ENCODE measurements at regions not wholly inside any gene's neighbourhood (a gene's known extent, or its start where the extent isn't known, plus 50 kb on each side); places are given as distances from the start of the nearest gene placed in this dataset.

GRCh38 chr4:54542540-54543041, 115.2 kb upstream of the KIT start:
- POLR2A ChIA-PET: no interaction called here
- Mint-ChIP-seq H3K9me3 (no peaks in the 10 kb centered on the region), H3K4me3 (no peak overlapping the region), H3K36me3 (no peaks in the 10 kb centered on the region), H3K4me1 (peaks cover 0 to 4% (median 0%) of the 10 kb centered on the region in 3 donors), H3K27ac (no peak overlapping the region), H3K27me3 (peaks cover 9 to 16% of the 10 kb centered on the region in 2 donors)
- Histone ChIP-seq H3K27ac (ENCODE audit: low read length) (no peak overlapping the region), H3K36me3 (ENCODE audit: control insufficient read depth in 2 of 2, extremely low read depth in 1 of 2, insufficient read depth in 1 of 2, low read length in 1 of 2) (no peaks in the 10 kb centered on the region), H3K9me3 (no peaks in the 10 kb centered on the region), H3K4me1 (ENCODE audit: control insufficient read depth in 1 of 2, extremely low read depth in 1 of 2, insufficient read depth in 2 of 2, low read length in 2 of 2) (peaks cover 0 to 4% of the 10 kb centered on the region in 2 experiments), H3K27me3 (replicated peaks in 1 of 2; ENCODE audit: control insufficient read depth in 2 of 2, extremely low read depth in 1 of 2, insufficient read depth in 2 of 2, low read length in 1 of 2) (peaks cover 0 to 9% of the 10 kb centered on the region in 2 experiments), H3K4me3 (ENCODE audit: control insufficient read depth in 1 of 2, extremely low read depth in 1 of 2, low read length in 1 of 2) (no peak overlapping the region)
- WGBS (ENCODE audit: insufficient coverage): no CpG with 5 or more reads among the region's 6 CpGs
- no peak for DNase-seq
- ATAC-seq (replicated peaks in 1 of 4): no peak
- CTCF ChIA-PET: interaction anchor here in 1 of 2 donors (0.7 kb wide), 1 partner anchor 32 kb away, joined by 5 read pairs; no protein-coding TSS in a partner anchor

- Histone ChIP-seq H3K27me3 (replicated peaks in 1 of 2; ENCODE audit: control insufficient read depth in 2 of 2, extremely low read depth in 1 of 2, insufficient read depth in 2 of 2, low read length in 1 of 2) (peaks cover 0 to 7% of the 10 kb centered on the region in 2 experiments), H3K36me3 (ENCODE audit: control insufficient read depth in 2 of 2, extremely low read depth in 1 of 2, insufficient read depth in 1 of 2, low read length in 1 of 2) (no peaks in the 10 kb centered on the region), H3K4me3 (ENCODE audit: control insufficient read depth in 1 of 2, extremely low read depth in 1 of 2, low read length in 1 of 2) (no peak overlapping the region), H3K4me1 (ENCODE audit: control insufficient read depth in 1 of 2, extremely low read depth in 1 of 2, insufficient read depth in 2 of 2, low read length in 2 of 2) (peaks cover 0 to 4% of the 10 kb centered on the region in 2 experiments), H3K27ac (ENCODE audit: low read length) (no peak overlapping the region), H3K9me3 (no peaks in the 10 kb centered on the region)
- POLR2A ChIA-PET: no interaction called here
- ATAC-seq (replicated peaks in 1 of 4) (no peak), DNase-seq (no peak)
- H3K36me3 Mint-ChIP-seq: no peaks in the 10 kb centered on the region
- CTCF ChIA-PET: interaction anchor here in 1 of 2 donors (0.7 kb wide), 1 partner anchor 31 kb away, joined by 5 read pairs; no protein-coding TSS in a partner anchor
- H3K27ac Mint-ChIP-seq: no peak overlapping the region
- no peak overlapping the region for H3K4me3 Mint-ChIP-seq
- H3K27me3 Mint-ChIP-seq: peaks cover 8 to 16% of the 10 kb centered on the region in 2 donors
- 100% methylated on average over 1 of the region's 3 CpGs for WGBS (ENCODE audit: insufficient coverage)
- H3K9me3 Mint-ChIP-seq: no peaks in the 10 kb centered on the region
- H3K4me1 Mint-ChIP-seq: peaks cover 0 to 4% (median 0%) of the 10 kb centered on the region in 3 donors
These were observed 114.5 kb upstream of the KIT start for GRCh38 chr4:54543088-54543795.

DNA sequence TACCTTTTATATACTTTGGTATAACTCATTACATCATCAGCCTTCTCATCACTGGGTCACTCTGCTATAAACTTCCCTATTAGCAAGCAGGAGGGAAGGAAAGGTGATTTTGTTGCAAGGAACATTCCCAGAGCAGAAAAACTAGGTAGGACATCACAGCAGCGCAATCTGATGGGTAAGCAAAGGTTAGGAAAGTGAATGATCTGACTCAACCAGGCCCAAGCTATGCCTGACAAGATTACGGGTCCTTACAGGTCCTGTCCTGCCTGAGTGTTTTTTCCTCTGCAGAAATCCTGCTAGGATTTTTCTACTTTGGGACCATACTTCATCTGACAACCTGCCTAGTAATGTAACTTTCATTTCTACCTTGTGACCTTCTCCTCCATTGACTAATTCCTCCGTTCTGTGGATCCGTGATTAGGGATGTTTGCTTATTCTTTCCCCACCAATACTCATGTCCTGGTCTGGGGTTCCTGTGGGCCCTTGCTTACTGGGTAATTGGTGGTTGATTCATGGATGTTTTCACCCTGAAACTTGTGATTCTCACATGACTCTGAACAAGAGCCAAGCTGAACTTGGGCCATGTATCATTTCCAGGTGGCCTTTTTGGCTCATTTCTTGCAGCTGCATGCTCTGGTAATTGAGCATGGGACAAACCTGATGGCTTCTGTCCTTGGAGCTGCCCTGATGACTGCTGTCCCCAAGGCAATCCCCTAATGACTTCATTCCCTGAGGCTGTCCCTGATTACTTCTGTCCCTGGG, 111.9 kb upstream of the KIT start:
- no peak for DNase-seq
- Mint-ChIP-seq H3K9me3 (no peaks in the 10 kb centered on the region), H3K27me3 (peaks cover 3 to 9% of the 10 kb centered on the region in 2 donors), H3K4me3 (no peak overlapping the region), H3K36me3 (no peaks in the 10 kb centered on the region), H3K4me1 (no peaks in the 10 kb centered on the region), H3K27ac (no peak overlapping the region)
- no peak overlapping the region for H3K4me3 ChIP-seq (ENCODE audit: control insufficient read depth in 1 of 2, extremely low read depth in 1 of 2, low read length in 1 of 2)
- 70% methylated on average over 2 of the region's 4 CpGs for WGBS (ENCODE audit: insufficient coverage)
- no peaks in the 10 kb centered on the region for H3K4me1 ChIP-seq (ENCODE audit: control insufficient read depth in 1 of 2, extremely low read depth in 1 of 2, insufficient read depth in 2 of 2, low read length in 2 of 2)
- no peaks in the 10 kb centered on the region for H3K9me3 ChIP-seq
- no peaks in the 10 kb centered on the region for H3K27me3 ChIP-seq (replicated peaks in 1 of 2; ENCODE audit: control insufficient read depth in 2 of 2, extremely low read depth in 1 of 2, insufficient read depth in 2 of 2, low read length in 1 of 2)
- CTCF ChIA-PET: no interaction called here
- POLR2A ChIA-PET: no interaction called here
- no peaks in the 10 kb centered on the region for H3K36me3 ChIP-seq (ENCODE audit: control insufficient read depth in 2 of 2, extremely low read depth in 1 of 2, insufficient read depth in 1 of 2, low read length in 1 of 2)
- no peak overlapping the region for H3K27ac ChIP-seq (ENCODE audit: low read length)
- ATAC-seq (replicated peaks in 1 of 4): no peak

DNA sequence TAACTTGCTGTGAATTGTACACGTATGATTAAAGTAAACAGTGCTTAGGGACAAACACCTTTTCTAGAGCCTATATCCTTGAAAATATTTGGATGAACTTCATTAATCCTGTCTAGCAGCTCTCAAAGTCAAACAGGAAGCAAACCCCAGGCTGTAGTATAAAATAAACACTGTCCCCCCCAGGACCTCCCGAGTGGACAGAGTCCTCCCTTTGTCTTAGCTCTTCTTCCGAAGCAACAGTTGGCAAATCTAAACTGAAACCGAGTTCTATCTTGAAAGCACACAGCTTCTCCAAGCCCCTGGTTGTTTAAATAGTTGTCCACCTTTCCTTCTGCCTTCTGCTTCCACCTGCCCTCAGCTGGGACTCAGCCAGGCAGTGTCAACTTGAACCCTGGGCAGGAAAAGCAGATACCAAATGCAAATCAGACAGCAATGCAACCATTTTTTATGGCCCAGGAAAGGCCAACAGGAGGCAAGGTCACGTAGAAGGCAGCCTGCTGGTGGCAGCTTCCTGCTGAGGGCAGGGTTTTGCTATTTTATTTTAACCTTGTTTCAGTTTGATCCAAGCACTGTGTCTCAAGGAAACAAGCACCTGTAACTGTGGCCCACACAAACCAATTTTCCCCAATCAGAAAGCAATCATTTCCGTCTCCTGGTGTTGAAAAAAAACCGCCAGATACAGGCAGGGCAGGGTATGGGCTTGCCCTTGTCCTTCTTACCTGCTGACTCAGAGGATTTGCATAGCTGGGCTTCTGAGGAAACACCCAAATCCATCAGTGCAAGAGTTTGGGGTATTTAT, 110.3 kb upstream of the KIT start:
- no peaks in the 10 kb centered on the region for H3K9me3 Mint-ChIP-seq
- Histone ChIP-seq H3K27me3 (replicated peaks in 1 of 2; ENCODE audit: control insufficient read depth in 2 of 2, extremely low read depth in 1 of 2, insufficient read depth in 2 of 2, low read length in 1 of 2) (no peaks in the 10 kb centered on the region), H3K9me3 (no peaks in the 10 kb centered on the region), H3K27ac (ENCODE audit: low read length) (no peak overlapping the region), H3K4me1 (ENCODE audit: control insufficient read depth in 1 of 2, extremely low read depth in 1 of 2, insufficient read depth in 2 of 2, low read length in 2 of 2) (no peaks in the 10 kb centered on the region), H3K36me3 (ENCODE audit: control insufficient read depth in 2 of 2, extremely low read depth in 1 of 2, insufficient read depth in 1 of 2, low read length in 1 of 2) (no peaks in the 10 kb centered on the region), H3K4me3 (ENCODE audit: control insufficient read depth in 1 of 2, extremely low read depth in 1 of 2, low read length in 1 of 2) (no peak overlapping the region)
- H3K4me1 Mint-ChIP-seq: no peaks in the 10 kb centered on the region
- H3K36me3 Mint-ChIP-seq: no peaks in the 10 kb centered on the region
- ATAC-seq (replicated peaks in 1 of 4): no peak
- H3K27me3 Mint-ChIP-seq: peaks cover 0 to 5% of the 10 kb centered on the region in 2 donors
- H3K27ac Mint-ChIP-seq: no peak overlapping the region
- WGBS (ENCODE audit: insufficient coverage): 53% methylated on average over 6 of the region's 7 CpGs
- ChIA-PET POLR2A (no interaction called here), CTCF (no interaction called here)
- no peak overlapping the region for H3K4me3 Mint-ChIP-seq
- DNase-seq: no peak

GRCh38 chr4:54548098-54548620, 109.6 kb upstream of the KIT start:
- Histone ChIP-seq H3K4me3 (ENCODE audit: control insufficient read depth in 1 of 2, extremely low read depth in 1 of 2, low read length in 1 of 2) (no peak overlapping the region), H3K9me3 (no peaks in the 10 kb centered on the region), H3K27me3 (replicated peaks in 1 of 2; ENCODE audit: control insufficient read depth in 2 of 2, extremely low read depth in 1 of 2, insufficient read depth in 2 of 2, low read length in 1 of 2) (no peaks in the 10 kb centered on the region), H3K36me3 (ENCODE audit: control insufficient read depth in 2 of 2, extremely low read depth in 1 of 2, insufficient read depth in 1 of 2, low read length in 1 of 2) (no peaks in the 10 kb centered on the region), H3K27ac (ENCODE audit: low read length) (no peak overlapping the region), H3K4me1 (ENCODE audit: control insufficient read depth in 1 of 2, extremely low read depth in 1 of 2, insufficient read depth in 2 of 2, low read length in 2 of 2) (no peaks in the 10 kb centered on the region)
- Mint-ChIP-seq H3K27me3 (peaks cover 0 to 5% of the 10 kb centered on the region in 2 donors), H3K36me3 (no peaks in the 10 kb centered on the region), H3K4me3 (no peak overlapping the region), H3K4me1 (no peaks in the 10 kb centered on the region), H3K9me3 (no peaks in the 10 kb centered on the region), H3K27ac (no peak overlapping the region)
- no peak for ATAC-seq (replicated peaks in 1 of 4)
- DNase-seq: no peak
- WGBS (ENCODE audit: insufficient coverage): 0% methylated on average over 2 of the region's 3 CpGs
- ChIA-PET CTCF (no interaction called here), POLR2A (no interaction called here)

DNA sequence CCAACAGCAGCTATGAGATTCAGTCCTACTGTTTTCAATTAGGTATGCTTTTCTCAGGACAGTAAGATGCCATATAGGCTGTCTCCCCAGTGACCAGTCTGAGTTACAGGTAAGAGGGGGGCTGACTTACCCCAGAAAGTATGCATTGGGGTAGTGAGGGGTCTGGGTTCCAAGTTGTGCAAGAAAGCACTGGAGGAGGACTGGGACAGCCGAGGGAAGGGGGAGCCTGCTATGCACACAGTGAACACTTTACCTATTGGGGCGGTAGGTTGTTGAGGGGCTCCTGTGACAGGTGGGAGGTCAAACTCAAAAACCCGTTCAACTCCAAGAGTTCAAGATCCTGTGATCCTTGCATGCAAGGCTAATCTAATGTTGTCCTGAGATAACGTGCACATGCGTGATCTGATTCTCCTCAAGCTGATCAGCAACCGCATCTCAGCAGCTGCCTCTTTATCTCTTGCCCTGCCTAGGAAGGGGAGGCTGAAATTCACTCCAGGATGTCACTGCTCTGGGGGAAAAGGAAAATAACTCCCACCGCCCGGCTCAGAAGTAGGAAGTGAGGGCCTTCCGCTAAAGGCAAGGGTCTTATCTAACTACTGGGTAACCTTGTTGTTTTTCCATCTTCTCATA, 108.8 kb upstream of the KIT start:
- H3K9me3 ChIP-seq: no peaks in the 10 kb centered on the region
- 89% methylated on average over 5 of the region's 9 CpGs for WGBS (ENCODE audit: insufficient coverage)
- H3K27me3 ChIP-seq (replicated peaks in 1 of 2; ENCODE audit: control insufficient read depth in 2 of 2, extremely low read depth in 1 of 2, insufficient read depth in 2 of 2, low read length in 1 of 2): no peaks in the 10 kb centered on the region
- Mint-ChIP-seq H3K27ac (no peak overlapping the region), H3K4me1 (no peaks in the 10 kb centered on the region), H3K9me3 (no peaks in the 10 kb centered on the region), H3K27me3 (peaks cover 0 to 5% of the 10 kb centered on the region in 2 donors), H3K4me3 (no peak overlapping the region), H3K36me3 (no peaks in the 10 kb centered on the region)
- H3K27ac ChIP-seq (ENCODE audit: low read length): no peak overlapping the region
- ChIA-PET POLR2A (no interaction called here), CTCF (no interaction called here)
- H3K4me3 ChIP-seq (ENCODE audit: control insufficient read depth in 1 of 2, extremely low read depth in 1 of 2, low read length in 1 of 2): no peak overlapping the region
- DNase-seq (no peak), ATAC-seq (replicated peaks in 1 of 4) (no peak)
- H3K4me1 ChIP-seq (ENCODE audit: control insufficient read depth in 1 of 2, extremely low read depth in 1 of 2, insufficient read depth in 2 of 2, low read length in 2 of 2): no peaks in the 10 kb centered on the region
- H3K36me3 ChIP-seq (ENCODE audit: control insufficient read depth in 2 of 2, extremely low read depth in 1 of 2, insufficient read depth in 1 of 2, low read length in 1 of 2): no peaks in the 10 kb centered on the region
